UCSD-AML1 (cell line): ENCODE measurements at regions not wholly inside any gene's neighbourhood (a gene's known extent, or its start where the extent isn't known, plus 50 kb on each side); places are given as distances from the start of the nearest gene placed in this dataset.

Source experiments
- DNase-seq: peaks from one replicate; lab custom pipeline; 2025; ENCODE audit not compliant: unreplicated experiment; lab: John Stamatoyannopoulos, UW

DNA sequence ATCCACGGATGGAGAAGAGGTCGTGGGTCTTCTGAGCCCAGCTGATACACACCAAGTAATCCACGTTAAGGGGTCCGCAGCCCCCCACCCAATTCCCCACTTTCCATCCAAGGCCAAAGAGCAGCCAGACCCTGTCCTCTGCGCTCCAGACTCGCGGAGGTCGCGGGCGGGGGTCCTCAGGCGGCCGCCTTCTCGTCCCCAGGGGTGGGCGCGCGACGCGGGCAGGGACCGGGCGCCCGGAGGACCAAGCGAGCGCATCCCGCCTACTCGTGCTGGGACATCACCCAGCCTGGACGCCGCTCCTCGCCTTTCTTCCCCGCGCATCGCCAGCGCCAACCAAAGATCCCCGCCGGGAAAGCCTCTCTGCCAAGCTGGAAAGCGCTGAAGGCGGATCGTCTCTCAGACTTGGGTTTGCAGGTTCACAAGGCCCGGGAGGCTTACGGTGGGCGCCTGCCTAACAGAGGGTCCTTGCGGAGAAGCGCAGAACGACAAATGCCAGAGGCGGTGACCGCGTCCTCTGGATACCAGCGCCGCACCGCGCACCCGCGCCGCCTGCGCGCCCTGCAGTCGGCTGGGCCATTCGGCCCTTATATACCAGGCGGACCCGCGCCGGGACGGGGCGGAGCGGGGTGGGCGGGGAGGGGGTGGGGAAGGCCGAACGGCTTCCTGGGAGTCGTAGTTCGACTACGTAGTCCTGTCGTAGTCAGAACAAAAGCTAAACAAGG, 471.6 kb downstream of the SOX9 start:
- DNase-seq: no peak

DNA sequence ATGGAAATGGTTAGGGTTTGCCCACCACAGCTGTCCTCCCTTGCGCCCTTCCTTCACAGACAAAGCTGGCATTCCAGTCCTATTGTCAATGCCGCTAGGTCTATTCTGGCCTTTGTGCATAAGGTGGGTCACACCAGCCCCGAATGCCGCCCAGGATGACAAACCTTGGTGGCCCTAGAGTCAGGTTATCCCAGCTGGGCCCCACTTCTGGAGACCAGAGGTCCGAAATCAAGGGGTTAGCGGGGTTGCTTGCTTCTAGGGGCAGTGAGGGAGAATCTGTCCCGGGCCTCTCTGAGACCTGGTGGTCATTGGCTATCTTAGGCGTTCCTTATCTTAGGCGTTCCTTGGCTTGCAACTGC, 472.1 kb downstream of the SOX9 start:
- DNase-seq: no peak

DNA sequence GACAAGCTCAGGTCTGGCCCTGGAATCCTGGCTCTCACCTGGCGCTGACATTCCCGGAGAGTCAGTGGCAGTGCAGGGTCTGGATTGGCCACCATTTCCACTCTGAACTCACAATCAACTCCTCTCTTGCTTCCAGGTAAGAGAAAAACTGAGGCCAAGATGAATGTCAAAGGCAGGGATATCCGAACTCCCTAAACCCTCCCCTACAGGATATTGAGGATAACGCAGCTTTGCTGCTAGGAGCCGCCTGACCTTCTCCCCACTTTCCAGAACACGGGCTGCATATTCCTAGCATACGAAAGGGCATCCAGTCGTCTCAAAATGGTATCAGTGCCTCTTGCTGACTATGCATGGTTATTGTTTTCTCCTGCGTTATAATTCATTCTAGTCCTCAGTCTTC, 473.4 kb downstream of the SOX9 start:
- DNase-seq: no peak
